ENCODE measurements at regions not wholly inside any gene's neighbourhood (a gene's known extent, or its start where the extent isn't known, plus 50 kb on each side); places are given as distances from the start of the nearest gene placed in this dataset.

DNA sequence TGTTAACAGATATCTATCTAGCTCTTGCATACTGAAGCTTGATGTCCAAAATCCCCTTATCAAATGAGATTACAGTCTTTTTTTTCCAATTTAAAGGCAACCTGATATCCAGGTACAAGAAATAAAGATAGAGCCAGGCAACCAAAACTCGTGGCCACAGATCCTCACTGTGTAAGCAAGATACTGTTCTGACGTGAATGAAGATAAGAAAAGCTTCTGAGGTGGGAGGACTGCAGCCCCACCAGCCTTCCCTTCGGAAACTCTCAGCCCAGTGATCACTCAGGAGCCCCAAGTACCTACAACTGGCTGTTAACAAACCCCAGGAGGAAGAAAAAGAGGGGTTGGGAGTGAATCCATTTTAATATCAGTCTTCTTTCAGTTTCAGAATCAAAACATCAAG, 191.6 kb downstream of the EFNB2 start:
- TF ChIP-seq POLR2A (IDR thresholded peaks at IDR 0.05) (no peak), POLR2AphosphoS5 (IDR thresholded peaks at IDR 0.05) (no peak)
- TF ChIP-seq, protein P1, sequence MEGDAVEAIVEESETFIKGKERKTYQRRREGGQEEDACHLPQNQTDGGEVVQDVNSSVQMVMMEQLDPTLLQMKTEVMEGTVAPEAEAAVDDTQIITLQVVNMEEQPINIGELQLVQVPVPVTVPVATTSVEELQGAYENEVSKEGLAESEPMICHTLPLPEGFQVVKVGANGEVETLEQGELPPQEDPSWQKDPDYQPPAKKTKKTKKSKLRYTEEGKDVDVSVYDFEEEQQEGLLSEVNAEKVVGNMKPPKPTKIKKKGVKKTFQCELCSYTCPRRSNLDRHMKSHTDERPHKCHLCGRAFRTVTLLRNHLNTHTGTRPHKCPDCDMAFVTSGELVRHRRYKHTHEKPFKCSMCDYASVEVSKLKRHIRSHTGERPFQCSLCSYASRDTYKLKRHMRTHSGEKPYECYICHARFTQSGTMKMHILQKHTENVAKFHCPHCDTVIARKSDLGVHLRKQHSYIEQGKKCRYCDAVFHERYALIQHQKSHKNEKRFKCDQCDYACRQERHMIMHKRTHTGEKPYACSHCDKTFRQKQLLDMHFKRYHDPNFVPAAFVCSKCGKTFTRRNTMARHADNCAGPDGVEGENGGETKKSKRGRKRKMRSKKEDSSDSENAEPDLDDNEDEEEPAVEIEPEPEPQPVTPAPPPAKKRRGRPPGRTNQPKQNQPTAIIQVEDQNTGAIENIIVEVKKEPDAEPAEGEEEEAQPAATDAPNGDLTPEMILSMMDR (IDR thresholded peaks at IDR 0.05) = no peak
